Right ventricle myocardium superior (tissue), 1 donor: ENCODE measurements at regions not wholly inside any gene's neighbourhood (a gene's known extent, or its start where the extent isn't known, plus 50 kb on each side); places are given as distances from the start of the nearest gene placed in this dataset.
A peak's percentile ranks its signal among the peaks of the same experiment; 100 is the strongest.
"Not testable (repeated sequence)": the region's sequence is repeated elsewhere in the genome, so short reads cannot be mapped to it uniquely, and the experiment has no call there.

ENCODE experiments used
- ATAC-seq: fragments of 200-7000 bp; cut with Tn5 transposase; one replicate; pipeline ENCODE4 v1.9.1; 2020; ENCODE audit warnings: mild to moderate bottlenecking; ENCODE audit not compliant: poor library complexity
- DNase-seq: peaks from one replicate; pipeline ENCODE4 v3.0.0-alpha.2; 2020
- intact Hi-C: fragments of 100-400 bp; cut with DNase I; formaldehyde crosslinking; loops from one replicate; pipeline ENCODE4 v1.11.2; 2022
- donor health status: DM: no; HTN: yes; CAD: no; lungs with severe emphysema.

DNA sequence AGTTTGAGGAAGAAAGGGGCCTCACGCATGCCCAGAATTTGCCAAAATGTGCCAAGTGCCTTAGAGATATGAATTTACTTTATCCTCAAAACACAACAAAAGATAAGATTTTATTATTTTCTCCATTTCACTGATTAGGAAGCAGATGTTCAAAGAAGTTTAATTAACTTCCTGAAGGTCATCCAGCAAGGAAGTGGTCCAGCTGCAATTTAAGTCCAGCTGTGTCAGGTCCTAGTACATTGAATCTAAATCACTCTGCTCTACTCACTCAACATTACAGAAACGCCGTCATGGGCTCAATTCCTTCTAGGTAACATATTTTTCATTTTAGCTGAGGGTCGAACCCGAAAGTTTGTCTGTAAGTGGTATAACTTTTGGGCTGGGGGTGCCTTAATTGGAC, 115.4 kb downstream of the CCDC34 start:
- DNase-seq (no peak), ATAC-seq (no peak)
- intact Hi-C loops = no loop called here

DNA sequence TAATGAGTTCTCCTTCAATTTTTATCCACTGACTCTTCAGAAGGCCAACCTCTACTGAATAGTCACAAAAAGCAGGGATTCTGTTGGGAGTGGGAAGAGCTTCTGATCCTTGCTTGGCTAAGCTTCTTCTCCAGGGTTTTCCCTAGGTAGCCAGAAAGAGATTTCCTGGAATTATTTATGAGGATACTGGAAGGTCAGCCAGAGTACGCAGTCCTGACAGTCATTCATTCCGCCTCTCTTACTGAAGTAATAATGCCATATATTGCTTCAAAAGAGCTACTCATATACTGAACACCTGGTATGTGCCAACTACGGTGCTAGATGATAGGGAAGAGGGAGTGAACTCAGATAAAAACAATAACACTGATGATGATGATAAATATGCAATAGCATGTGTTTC, 116.1 kb downstream of the CCDC34 start:
- no peak for DNase-seq
- peak; percentile 77 for ATAC-seq
- intact Hi-C loops = no loop called here

DNA sequence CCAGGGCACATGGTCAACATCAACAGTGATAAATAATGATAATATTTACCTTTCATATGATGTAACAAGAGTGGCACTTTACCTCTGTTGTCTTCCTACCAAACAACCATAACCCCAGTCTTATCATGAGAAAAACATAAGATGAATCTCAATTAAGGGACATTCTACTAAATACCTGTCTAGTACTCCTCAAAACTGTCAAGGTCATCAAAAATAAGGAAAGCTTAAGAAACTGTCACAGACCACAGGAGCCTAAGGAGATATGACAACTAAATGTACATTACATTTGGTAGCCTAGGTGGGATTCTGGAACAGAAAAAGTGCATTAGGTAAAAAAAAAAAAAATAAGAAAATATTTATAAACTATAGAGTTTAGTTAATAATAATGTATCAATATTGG, 118.1 kb downstream of the CCDC34 start:
- intact Hi-C loops = no loop called here
- ATAC-seq = no peak
- DNase-seq = no peak

DNA sequence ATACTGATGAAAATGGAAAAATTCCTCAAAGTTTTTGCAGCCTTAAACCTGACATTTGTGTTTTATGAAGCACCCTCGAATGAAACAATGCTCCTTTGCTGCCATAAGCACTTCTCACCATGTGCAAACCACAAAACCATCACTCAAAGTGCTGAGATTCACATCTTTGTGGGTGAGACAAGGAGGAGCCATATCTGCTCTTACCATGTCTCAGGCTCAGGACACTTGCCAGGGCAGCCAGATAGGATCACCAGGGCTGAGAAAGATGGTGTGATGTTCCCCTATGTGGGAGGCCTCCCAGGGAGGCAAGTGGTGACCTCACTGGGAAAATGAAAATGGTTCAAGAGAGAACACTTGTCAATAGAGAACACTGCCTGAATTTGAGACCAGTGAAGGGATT, 120.4 kb downstream of the CCDC34 start:
- intact Hi-C loops = no loop called here
- ATAC-seq = no peak
- no peak for DNase-seq

DNA sequence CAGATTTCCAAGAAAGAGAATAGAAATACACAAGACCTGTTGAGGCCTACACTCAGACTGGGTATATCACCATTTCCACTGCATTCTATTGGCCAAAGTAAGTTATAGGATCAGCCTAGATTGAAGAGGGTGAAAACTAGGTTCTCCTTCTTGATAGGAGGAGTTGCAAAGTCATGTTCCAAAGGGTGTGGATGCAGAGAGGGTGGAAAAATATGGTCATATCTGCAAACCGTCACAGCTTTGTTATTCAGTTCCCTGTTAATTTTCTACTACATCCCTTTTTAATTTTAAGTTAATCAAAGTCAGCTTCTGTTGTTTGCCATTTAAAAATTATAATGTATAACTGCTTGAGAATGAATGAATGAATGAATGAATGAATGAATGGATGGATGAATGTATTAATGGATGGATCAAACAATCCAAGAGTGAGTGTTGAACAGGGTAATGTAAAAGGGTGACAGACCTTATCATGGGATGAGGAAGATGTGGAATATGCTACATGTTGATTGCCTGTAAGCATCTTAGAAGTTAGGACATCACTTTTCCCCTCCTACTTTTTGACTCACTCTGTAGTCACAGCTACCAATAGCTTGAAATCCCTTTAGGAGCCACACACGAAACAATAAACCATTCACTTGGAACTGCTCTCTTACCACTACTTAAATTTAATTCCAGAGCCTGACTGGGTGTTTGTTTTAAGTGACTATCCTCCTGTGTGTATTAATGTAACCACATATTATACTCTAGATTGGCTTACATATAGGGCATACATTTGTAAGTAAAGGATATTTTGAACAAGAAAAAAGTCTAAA, 121.5 kb downstream of the CCDC34 start:
- DNase-seq (no peak), ATAC-seq (no peak)
- intact Hi-C loops = no loop called here

DNA sequence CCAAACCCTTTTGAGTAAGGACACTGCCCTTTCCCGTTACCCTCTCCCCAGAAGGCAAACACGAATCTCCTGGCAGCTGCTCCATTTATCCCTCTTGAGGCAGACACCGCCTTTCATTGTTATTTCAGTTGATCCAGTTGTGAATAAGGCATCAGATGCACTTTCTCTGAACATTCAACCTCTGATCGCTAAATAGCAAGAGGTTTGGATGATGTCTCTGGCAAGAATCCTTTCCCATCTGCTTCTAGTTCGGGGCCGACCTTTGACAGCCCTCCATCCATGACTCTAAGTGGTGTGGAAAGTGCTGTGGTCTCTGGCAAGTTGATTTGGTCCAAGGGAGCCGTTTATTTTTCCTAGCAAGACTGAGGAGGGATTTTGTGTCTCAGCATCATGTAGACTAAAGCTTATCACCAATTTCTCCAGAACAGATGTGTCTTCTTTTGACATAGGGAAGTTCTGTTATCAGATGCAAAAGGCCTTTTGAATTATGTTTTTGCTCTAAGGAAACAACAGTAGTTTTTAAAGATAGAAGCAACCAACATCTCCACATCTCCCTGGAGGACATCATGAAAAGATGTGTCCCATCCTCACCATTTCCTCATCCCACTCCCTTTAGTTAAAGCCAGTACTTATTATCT, 123.6 kb downstream of the CCDC34 start:
- intact Hi-C loops = no loop called here
- ATAC-seq (peak; percentile 80), DNase-seq (no peak)

DNA sequence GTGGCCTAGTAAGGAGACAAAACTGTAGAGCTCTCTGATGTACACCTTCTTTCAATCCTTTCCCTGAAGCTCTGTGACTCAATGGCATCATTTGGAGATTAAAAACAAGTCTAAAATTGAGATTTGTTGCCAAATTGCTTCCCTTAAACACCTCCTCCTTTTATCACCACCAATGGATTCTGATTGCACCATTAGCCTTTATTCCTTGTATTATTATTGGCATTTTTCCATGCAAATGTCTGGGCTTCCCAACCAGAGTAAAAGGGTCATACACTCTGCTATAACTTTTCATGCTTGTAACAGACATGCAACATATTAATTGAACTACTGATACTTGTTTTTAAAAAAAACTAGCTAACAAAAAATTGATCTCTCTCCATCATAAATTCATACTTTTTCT, 124.2 kb downstream of the CCDC34 start:
- ATAC-seq (peak; percentile 36), DNase-seq (no peak)
- intact Hi-C loops = no loop called here

DNA sequence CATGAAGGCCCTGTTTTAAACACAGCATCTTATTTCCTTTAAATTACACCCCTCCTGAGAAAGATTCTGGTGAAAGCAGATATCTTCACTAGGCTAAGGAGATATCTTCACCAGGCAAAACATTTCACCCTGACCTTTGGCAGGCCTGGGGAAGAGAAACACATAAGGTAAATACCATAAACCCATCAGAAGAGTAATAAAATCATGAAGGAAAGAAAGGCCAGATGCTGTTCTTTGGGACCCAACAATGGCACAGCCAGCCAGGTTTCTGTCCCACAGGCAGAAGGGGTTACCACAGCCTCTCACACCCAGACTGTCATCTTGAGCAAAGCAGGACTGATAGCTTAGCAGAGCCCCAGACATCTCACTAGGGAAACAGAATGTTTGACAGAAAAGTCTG, 125.4 kb downstream of the CCDC34 start:
- DNase-seq = no peak
- no peak for ATAC-seq
- intact Hi-C loops = no loop called here

DNA sequence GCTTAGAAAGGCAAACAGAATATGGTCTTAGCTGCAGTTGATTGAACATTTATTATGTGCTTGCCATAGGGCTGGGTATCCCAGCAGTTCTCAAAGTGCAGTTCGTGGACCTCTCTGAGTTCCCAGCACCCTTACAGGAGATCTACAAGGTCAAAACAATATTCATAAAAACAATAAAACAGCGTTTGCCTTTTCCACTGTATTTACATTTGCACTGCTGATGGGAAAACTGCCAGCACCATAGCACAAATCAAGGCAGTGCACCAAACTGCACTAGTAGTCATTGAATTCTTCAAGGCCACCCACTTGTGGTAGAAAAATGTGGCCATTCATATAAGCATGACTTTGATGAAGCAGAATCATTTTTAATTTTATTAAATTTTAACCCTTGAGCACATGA, 128.1 kb downstream of the CCDC34 start:
- no peak for DNase-seq
- no peak for ATAC-seq
- intact Hi-C loops = no loop called here

DNA sequence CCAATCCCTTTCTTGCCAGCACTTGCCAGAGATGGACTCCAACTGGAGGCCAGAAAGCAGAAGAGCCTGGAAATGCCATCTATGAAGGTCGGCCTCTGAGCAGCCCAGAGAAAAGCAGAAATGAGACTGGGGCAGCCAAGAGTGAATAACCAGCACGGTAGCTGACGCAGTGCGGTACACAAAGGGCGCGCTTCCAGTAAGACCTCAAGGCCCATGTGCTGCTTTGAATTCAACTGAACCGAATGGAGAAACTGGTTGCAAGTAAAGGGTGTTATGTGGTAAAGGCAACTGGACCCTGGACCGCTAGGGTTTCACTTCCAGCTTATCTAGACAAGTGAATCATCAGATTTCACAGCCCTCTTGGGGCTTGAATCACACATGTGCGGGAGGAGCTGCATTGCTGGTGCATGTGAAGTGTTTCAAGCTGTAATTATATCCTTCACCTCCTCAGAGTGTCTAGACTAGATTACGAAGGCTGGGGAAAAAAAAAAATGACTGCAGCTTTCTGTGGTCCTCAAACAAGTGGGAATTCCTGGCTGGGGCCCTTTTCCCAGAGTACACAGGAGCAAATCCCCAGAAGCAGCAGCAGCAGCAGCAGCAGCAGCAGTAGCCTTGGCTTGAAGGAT, 128.9 kb downstream of the CCDC34 start:
- peak; percentile 78 for ATAC-seq
- no peak for DNase-seq
- intact Hi-C loops = no loop called here

DNA sequence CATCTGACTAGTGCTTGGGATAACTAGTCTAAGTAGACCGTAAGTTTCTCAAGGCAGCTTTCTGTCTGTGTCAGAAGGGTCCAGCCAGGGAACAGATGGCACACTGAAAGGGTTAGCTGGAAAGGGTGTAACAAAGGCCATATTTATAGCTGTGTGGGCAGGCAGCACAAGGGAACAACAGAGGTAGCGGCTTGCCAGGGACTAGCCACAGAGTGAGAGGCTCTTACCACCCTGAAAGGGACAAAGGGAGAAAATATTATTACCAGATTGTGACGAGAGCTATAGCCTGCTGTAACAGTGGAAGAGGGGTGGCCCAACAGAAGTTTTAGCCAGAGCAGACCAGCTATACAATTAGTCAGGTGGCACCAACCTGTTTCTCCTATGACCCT, 129.4 kb downstream of the CCDC34 start:
- intact Hi-C loops = no loop called here
- DNase-seq = no peak
- ATAC-seq = peak; percentile 13

DNA sequence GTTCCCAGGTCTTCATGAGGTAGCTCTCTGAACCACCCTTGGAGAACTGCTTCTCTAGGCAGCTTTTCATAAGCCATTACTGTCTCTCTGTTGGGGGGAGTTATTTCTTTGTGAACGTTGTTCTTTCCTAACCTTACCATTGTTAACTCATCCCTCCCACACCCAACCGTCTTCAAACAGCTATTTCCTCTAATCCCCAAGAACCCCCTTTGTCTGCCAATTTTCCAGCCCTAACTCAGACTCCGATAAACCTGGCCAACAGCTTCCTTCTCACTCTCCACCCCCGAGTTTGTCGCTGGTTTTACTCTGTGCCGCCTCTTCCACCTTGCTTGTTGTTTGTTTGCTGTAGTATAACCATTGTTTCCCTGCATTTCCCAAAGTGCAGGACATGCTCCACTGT, 131.5 kb downstream of the CCDC34 start:
- intact Hi-C loops = no loop called here
- DNase-seq (no peak), ATAC-seq (no peak)

DNA sequence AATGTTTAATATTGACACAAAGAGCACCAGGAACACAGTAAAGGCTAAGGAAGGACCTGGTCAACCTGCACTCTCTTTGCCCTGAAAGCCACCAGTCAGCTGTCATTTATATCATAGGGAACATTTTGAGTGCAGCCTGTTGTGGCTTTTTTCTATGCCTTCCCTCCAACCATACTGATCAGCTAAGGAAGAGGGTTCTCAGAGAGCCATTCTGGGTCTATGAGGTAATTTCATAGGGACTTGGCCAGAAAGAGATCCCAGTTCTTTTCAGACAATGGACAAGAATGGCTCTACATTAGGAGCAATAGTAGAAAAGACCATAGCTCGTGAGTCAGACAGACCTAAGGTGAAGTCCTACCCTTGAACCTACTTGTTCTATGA, 132.8 kb downstream of the CCDC34 start:
- ATAC-seq (no peak), DNase-seq (no peak)
- intact Hi-C loops = no loop called here

DNA sequence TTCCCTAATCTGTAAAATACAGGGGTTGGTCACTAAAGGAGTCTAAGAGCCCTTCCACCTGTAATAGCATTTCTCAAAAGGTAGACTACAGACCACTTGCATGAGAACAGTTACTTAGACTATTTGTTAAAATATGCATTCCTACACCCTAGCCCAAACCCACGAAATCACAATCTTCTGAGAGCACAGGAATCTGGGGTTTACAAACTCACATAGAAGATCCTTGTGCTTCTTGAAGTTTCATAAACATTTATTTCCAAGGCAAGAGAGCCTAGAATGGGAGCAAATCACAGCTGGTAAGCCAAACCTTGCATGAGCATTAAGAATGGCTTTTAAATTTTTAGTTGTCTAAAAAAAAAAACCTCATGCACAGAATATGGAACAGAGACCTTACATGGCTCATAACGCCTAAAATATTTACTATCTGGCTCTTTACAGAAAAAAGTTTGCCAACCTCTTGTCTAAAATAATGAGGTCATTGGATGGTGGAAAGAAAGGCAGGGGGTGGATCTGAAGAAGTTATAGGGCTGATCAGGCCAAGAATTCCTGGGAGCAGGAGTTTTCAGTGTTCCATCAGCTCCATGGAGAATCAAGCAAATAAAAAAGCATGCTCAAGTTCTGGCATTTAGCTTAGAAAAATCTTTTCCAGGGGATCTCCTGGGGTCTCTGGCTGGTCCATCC, 133.4 kb downstream of the CCDC34 start:
- intact Hi-C loops = no loop called here
- ATAC-seq (no peak), DNase-seq (no peak)

DNA sequence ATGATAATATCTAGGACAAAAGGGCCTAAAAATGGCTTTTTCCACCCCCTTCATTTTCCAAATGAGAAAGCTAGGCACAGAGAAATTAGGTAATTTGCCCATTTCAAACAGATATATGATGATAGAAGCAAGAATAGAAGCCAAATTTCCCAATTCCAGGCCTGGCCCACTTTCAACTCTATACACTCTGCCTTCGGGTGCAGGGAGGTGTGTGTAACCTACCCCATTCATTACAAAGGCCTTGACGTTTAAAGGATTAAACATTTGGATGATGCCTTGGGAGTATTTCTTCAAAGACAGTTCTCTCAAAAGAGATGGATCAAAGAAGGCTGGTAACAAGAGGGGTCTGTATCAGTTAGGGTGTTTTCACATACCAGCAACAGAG, 134.1 kb downstream of the CCDC34 start:
- no peak for DNase-seq
- intact Hi-C loops = no loop called here

DNA sequence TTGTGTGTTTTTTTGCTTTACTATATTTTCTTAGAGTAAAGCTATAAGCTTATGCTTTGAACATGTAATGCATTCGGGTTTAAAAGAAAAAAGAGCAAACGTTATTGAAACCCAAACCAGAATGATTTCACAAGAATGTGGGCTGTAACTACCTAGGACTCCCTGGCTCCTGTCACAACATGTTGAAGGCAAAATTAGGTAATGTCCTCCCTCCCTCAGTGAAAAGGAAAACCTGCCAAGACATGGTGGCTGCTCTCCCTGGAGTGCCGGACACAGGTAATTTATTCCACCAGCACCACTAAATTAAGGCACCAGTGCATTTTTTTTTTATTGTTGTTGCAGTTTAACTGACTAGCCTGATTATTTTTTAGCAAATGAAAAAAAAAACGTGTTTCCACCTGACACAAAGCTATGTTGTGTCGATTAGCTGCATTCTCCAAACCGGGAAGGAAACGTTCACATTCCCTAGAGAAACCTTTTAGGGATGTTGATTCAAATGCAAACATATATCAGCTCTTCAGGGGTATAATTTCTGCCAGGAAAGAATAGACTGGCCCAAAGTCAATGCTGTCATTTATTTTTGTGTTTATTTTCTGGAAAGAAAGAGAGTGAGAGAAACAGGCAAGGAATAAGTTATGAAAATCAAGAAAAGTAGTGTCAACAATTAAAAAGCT, 134.6 kb downstream of the CCDC34 start:
- ATAC-seq (no peak), DNase-seq (no peak)
- intact Hi-C loops = no loop called here

More for the DNA sequence above, 134.1 kb downstream of the CCDC34 start:
- ATAC-seq = no peak

DNA sequence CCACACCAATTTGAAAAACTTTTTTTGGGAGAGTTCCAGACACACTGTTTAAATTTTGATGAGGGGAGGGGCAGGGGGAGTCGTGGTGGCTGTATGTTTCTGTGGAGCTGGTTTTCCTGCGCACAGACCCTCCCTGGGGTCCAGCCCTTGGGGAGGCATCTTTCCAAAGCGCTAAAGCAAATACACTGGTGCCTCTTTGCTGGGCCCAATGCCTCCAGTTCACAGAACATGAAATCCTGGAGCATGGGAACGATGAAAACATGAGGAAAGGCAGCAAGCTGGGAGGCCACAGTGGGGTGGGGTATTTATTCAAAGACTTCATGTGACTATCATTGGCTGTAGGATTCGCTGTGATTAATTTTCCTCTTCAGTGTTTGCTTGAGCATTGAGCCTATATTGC, 135.3 kb downstream of the CCDC34 start:
- intact Hi-C loops = no loop called here
- DNase-seq (no peak), ATAC-seq (no peak)

DNA sequence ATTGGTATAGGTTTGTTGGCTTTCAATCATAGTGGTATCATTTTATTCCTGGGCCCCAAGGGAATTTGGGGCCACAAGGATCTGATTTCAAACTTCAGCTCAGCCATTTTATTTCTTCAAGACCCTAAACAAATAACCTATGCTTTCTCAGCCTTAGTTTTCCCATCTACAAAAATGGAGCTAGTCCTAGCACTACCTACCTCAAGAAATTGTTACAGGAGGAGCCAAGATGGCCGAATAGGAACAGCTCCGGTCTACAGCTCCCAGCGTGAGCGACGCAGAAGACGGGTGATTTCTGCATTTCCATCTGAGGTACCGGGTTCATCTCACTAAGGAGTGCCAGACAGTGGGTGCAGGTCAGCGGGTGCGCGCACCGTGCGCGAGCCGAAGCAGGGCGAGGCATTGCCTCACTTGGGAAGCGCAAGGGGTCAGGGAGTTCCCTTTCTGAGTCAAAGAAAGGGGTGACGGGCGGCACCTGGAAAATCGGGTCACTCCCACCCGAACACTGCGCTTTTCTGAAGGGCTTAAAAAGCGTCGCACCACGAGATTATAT, 143.5 kb downstream of the CCDC34 start:
- ATAC-seq, DNase-seq, intact Hi-C loops: not testable (repeated sequence)
